ENCODE measurements at regions not wholly inside any gene's neighbourhood (a gene's known extent, or its start where the extent isn't known, plus 50 kb on each side); places are given as distances from the start of the nearest gene placed in this dataset.
A peak's percentile ranks its signal among the peaks of the same experiment; 100 is the strongest.
"Not testable (repeated sequence)": the region's sequence is repeated elsewhere in the genome, so short reads cannot be mapped to it uniquely, and the experiment has no call there.

DNA sequence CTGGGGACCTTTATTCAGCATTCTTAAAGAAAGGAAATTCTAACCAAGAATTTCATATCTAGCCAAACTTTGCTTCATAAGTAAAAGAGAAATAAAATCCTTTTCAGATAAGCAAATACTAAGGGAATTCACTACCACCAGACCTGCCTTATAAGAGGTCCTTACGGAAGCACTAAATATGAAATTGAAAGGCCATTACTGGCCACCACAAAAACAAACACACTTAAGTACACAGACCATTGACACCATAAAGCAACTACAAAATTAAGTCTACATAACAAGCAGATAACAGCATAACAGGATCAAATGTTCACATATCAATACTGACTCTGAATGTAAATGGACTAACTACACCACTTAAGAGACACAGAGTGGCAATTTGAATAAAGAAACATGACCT lies 361.4 kb upstream of the POU5F2 start:
- DNase-seq (ENCODE audit: low read depth, low spot score), result no peak

DNA sequence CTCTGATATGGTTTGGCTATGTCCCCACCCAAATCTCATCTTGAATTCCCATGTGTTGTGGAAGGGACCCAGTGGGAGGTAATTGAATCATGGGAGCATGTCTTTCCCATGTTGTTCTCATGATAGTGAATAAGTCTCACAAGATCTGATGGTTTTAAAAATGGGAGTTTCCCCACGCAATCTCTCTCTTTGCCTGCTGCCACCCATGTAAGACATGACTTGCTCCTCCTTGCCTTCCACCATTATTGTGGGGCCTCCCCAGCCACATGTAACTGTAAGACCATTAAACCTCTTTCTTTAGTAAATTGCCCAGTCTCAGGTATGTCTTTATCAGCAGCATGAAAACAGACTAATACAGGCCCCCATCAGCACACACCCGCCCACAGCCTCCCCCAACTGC lies 356.0 kb upstream of the POU5F2 start:
- DNase-seq (ENCODE audit: low read depth, low spot score), result not testable (repeated sequence)

DNA sequence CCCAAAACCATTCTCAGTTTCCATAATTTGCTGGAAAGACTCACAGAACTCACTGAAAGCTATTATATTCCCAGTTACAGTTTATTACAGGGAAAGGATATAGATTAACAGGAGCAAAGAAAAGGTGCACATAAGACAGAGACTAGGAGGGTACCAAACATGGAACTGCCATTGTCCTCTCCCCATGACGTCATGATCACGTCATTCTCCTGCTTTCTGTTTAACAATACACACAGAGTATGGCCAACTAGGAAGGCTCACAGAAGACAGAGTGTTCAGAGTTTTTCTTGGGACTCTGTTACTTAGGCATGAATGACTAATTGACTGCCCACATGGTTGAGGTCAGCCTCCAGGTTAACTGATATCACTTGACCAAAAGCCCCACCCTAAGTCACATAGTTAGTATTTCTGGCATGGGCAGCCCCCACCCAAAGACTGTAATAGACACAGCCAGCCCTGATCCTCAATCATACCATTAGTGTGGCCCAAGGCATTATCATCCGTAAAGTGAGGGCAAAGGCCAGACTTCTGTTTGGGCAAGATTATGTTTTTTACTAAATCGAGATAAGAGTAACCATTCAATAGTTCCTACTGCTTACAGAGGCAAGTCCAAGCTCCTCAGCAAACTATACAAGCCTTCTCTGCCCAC lies 353.5 kb upstream of the POU5F2 start:
- DNase-seq (ENCODE audit: low read depth, low spot score), result no peak

DNA sequence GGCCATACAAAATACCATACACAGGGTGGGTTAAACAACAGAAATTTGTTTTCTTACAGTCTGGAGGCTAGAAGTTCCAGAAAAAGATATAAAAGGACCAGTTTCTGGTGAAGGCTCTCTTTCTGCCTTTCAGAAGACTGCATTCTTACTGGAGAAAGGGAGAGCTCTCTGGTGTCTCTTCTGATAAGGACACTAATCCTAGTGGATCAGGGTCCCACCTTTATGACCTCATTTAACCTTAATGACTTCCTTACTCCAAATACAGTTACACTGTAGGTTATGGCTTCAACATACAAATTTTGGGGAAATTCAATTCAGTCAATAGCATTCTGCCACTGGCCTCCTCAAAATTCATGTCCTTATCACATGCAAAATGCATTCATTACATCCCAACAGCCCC lies 351.9 kb upstream of the POU5F2 start:
- DNase-seq (ENCODE audit: low read depth, low spot score), result no peak

DNA sequence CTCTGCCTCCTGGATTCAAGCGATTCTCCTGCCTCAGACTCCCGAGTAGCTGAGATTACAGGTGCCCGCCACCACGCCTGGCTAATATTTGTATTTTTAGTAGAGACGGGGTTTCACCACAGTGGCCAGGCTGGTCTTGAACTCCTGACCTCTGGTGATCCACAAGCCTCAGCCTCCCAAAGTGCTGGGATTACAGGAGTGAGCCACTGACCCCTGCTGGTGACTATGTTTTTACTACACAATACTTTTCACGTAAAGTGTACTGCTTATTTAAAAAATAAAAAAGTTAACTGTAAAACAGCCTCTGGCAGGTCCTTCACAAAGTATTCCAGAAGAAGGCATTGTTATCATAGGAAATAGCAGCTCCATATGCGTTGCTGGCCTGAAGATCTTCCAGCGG lies 345.2 kb upstream of the POU5F2 start:
- not testable (repeated sequence) for DNase-seq (ENCODE audit: low read depth, low spot score)

DNA sequence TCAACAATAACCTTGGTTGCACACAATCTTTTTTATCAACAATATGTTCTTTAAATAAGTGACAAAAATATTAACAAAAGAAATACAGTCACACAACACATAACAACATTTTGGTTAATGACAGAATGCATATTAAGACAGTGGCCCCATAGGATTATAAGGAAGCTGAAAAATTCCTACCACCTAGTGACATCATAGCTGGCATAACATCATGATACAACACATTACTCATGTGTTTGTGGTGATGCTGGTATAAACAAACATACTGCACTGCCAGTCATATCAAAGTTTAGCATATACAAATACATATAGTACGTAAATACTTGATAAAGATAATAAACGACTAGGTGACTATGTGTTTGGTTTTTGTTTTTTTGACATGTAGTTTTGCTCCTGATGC lies 344.8 kb upstream of the POU5F2 start:
- DNase-seq (ENCODE audit: low read depth, low spot score), result no peak

DNA sequence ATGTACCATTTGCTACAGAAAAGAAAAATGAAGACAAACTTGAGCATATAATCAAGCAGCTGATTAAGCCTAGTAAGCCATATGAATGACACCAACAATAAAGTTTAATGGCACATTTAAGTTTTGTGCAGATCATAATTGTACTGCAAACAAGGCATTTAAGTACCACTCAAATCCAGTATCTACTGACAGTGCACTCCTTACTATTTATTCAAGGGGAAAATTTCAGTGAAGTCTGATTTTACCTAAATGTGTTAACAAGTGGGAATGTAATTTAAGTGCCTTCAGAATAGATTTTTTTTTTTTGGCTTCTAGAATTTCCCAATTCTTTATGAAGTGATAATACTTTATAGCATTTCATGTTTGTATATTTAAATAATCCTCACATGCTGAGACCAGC lies 341.0 kb upstream of the POU5F2 start:
- DNase-seq (ENCODE audit: low read depth, low spot score), result no peak

DNA sequence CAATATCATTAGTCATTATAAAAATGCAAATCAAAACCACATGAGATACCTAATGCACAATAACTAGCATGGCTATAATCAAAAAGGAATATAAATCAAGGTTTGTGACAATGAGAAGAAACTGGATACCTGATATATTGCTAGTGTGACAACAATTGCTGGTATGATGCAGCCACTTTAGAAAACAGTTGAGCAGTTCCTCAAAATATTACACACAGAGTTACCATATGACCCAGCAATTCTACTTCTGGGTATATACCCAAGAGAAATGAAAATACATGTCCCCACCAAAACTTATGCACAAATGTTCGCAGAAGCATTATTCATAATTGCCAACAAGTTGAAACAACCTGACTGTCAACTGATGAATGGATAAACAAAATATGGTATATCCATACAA lies 339.7 kb upstream of the POU5F2 start:
- no peak for DNase-seq (ENCODE audit: low read depth, low spot score)

DNA sequence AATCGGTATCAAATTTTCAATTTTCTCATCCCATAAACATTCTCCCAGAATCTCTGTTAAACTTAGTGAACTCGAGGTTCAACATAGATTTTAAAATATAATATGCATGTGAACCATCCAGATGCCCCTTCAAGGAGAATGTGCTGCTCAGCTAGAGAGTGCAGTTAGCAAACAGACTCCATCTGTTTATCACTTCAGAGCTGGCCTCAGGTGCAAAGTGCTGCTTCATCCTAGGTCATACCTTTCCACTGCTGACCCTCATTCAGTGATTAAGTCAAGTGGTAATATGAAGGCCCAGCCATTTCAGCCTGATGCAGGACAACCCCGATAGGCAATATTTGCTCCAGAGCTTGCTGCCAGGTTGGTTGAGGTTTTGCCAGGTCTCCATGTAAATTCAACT lies 339.0 kb upstream of the POU5F2 start:
- no peak for DNase-seq (ENCODE audit: low read depth, low spot score)

DNA sequence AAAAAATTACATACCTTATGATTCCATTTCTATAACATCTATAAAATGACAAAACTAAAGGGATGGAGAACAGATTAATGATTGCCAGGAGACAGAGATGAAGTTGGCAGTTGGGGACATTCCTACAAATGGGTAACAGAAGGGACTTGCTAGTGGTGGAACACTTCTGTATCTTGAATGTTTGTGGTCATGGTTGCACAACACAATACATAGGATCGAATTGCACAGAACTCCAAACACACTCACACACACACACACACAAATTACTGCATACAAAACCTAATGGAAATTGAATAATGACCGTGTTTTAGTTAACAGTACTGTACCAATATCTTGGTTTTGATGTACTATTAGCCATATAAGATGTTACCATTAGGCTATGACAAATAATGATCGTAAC lies 330.7 kb upstream of the POU5F2 start:
- no peak for DNase-seq (ENCODE audit: low read depth, low spot score)

DNA sequence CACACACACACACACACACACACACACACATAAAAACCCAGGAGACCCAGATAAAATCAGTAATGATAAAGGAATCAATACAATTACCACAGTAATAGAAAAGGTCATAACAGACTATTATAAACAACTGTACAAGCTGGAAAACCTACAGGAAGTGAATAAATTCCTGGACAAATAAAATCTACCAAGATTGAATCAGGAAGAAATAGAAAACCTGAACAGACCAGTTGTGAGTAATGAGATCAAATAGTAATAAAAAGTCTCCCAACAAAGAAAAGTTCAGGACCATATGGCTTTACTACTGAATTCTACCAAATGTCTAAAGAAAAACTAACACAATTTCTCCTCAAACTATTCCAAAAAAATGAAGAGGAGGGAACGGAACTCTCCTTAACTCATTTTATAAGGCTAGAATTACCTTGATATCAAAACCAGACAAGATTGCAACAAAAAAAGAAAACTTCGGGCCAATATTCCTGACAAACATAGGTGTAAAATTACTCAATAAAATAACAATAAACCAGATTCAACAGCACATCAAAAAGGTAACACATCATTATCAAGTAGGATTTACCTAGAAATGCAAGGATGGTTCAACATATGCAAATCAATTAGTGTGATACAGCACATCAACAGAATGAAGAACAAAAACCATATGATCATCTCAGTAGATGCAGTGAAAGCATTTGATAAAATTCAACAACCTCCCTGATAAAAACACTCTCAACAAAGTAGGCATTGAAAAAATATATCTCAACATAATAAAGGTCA lies 325.2 kb upstream of the POU5F2 start:
- no peak for DNase-seq (ENCODE audit: low read depth, low spot score)

DNA sequence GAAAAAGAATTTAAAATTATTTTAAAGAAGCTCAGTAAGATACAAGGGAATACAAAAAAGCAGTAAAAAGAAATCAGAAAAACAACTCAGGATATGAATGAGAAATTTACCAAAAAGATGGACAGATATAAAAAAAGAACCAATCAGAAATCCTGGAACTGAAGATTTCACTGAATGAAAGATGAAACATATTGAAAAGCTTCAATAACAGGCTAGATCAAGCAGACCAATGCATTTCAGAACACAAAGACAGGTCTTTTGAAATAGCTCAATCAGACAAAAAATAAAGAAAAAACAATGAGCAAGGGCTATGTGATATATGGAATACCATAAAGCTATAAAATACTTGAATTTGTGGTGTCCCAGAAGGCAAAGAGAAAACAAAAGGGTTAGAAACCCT lies 322.6 kb upstream of the POU5F2 start:
- DNase-seq (ENCODE audit: low read depth, low spot score), result no peak

DNA sequence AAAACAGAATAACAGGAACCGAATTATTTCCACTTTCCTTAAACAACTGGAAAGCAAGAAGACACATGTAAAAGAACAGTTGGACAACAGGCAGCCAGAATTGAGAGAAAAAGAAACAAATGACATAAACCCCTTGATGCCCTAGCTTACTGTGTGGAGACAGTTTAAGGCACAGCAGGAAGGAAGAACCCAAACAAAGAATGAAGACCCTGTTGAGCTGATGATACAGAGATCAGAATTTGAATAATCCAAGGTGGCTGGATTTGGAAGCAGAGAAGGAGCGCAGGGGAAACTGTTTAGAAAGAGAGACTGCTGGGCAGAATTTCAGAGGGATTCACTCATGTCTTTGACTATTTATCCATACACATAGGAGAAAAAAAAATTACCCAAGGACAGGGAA lies 316.3 kb upstream of the POU5F2 start:
- peak; percentile 20 for DNase-seq (ENCODE audit: low read depth, low spot score)

DNA sequence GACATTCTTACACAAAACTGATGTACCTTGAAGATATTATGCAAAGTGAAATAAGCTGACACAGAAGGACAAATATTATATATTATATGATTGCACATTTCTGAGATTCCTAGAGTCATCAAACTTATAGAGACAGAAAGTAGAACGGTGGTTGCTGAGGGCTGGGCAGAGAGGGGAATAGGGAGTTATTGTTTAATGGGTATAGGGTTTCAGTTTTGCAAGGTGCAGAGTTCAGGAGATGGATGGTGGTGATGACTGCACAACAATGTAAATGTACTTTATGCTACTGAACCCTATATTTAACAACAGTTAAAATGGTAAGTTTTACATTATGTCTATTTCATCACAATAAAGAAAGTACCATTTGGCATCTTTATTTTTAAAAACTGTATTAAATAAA lies 315.8 kb upstream of the POU5F2 start:
- DNase-seq (ENCODE audit: low read depth, low spot score), result no peak

DNA sequence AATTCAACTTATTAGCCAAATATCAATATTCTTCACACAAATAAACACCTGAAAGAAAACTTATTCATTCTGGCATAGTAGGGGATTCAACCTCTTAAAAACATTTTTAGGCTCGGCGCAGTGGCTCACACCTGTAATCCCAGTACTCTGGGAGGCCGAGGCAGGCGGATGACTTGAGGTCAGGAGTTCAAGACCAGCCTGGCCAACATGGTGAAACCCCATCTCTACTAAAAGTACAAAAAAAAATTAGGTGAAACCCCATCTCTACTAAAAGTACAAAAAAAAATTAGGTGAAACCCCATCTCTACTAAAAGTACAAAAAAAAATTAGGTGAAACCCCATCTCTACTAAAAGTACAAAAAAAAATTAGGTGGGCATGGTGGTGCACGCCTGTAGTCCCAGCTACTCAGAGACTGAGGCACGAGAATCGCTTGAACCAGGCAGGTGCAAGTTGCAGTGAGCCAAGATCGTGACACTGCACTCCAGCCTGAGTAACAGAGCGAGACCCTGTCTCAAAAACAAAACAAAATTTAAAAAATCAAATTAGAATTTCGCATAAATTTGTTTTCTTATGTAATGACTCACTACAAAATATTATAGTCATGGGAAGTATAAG lies 308.0 kb upstream of the POU5F2 start:
- not testable (repeated sequence) for DNase-seq (ENCODE audit: low read depth, low spot score)

DNA sequence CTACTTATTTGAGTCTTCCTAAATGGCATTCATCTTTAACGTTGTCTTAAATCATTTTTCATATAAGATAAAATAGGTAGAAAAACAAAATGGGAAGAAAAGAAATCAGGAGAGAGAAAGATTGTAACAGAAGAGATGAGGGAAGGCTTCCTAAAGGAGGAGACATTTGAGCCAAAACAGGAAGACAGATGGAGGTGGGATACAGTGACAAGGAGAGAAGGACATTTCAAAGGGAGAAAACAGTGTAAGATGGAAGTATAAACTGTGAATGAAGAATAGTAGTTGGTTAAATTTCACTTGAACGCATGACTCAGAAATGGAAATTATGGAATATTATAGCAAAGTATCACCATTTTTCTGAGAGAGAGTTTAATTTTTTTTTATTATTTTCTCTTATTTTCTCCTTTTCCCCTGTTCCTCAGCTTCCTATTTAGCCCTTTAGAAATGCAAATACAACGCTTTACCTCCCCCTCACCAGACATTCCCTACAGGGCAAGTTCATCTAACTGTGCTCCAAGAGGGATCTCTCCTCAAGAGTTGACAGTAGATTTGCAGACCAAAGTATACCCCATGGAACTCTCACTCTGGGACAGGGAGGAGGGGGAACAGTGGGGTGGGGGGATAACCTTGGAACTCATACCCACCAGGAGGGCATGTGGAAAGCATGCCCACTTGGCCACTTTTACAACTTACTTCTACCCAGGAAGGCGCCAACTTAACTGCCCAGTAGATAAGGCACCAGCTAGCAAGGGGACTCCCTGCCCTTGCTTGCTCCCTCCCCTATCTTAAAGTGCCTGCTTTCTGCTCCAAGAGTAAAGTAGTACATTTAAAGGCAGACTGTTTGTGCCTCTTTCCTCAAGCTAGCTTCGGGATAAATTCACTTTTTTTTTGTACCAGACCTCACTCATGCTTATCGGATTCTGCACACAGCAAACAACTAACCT lies 304.7 kb upstream of the POU5F2 start:
- DNase-seq (ENCODE audit: low read depth, low spot score), result no peak

DNA sequence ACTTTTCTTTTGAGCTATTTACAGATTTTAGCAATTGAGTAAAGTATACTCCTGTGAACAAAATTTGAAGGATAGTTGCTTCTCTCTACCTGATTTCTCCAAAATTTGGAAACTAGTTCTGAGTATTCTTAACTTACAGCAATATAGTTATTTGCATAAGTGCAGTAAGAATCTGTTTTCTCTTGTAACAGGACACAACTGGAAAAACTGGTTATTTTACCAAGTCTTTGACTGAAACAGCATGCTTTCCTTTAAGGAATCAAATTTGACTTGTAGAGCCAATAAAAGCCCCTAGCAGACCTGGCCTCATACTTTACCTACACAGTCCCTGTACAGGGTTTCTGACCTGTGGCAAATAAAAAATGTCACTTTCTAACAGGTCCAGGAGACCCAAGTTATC lies 301.9 kb upstream of the POU5F2 start:
- no peak for DNase-seq (ENCODE audit: low read depth, low spot score)

DNA sequence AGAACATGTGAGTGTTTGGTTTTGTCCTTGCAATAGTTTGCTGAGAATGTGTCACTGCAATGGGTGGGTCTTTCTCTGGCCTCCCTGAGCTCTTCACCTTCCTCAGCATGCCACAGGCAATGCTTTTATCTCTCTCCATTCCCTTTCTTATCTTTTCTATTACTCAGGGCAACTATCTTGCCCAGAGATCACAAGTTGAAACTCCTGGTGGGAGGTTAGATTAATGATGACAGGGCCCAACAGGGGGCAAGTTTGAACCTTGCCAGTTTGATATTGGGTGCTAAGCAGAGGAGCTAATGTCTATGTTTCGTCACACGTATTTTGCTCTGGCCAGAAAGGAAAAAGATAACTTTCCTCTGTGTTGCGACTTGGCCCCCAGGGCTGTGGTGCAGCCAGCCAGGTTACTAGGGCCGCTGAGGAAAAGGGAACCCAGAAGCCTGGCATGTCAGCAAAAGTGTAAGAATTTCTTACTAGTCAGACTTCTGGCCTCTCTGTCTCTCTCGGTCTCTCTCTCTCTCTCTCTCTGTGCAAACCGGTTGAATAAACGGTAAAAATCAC lies 299.3 kb upstream of the POU5F2 start:
- no peak for DNase-seq (ENCODE audit: low read depth, low spot score)

DNA sequence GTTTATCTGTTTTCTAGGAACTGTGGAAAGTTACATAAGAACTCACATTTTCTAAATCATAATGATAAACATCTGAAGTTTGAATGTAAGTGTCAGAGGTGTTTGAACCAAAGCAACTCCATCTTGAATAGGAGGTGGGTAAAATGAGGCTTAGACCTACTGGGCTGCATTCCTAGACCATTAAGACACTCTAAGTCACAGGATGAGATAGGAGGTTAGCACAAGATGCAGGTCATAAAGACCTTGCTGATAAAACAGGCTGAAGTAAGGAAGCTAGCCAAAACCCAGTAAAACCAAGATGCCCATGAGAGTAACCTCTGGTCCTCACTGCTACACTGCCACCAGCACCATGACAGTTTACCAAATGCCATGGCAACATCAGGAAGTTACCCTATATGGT lies 297.7 kb upstream of the POU5F2 start:
- no peak for DNase-seq (ENCODE audit: low read depth, low spot score)

DNA sequence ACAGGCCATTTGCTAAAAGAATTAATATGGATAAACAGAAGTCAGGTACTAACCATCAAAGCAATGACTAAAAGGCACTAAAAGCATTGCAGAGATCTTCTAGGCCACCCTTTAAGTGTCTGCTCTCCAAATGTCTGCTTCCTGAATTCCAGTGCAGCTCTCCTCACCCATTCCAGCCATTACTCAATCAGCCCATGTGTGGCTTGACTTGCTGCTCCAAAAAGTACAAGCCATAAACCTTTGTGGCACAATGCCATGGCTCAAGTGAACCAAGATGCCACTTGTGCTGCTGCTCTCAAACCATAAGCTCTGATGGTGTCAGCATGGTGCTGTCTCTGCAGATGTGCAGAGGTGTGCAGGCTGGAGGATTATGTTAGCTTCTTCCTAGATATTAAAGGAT lies 290.2 kb upstream of the POU5F2 start:
- DNase-seq (ENCODE audit: low read depth, low spot score), result no peak

DNA sequence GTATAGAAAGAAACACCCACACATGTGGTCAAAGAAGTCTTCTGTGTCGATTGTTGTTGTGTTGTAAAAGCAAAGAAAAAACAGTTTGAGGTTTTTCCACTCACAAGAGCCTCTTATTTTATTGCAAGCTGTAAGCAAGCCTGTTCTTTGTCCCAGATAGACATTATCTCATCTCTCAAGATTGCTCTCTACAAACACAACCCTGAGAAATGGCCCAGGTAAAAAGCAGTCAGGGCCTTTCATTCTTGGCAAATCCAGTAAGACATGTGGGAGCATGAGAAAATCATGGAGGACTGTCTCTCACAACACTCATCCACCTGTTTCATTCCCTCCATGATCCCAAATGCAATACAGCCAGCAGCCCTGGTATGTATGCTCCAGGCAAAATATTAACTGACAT lies 286.6 kb upstream of the POU5F2 start:
- DNase-seq (ENCODE audit: low read depth, low spot score), result no peak

DNA sequence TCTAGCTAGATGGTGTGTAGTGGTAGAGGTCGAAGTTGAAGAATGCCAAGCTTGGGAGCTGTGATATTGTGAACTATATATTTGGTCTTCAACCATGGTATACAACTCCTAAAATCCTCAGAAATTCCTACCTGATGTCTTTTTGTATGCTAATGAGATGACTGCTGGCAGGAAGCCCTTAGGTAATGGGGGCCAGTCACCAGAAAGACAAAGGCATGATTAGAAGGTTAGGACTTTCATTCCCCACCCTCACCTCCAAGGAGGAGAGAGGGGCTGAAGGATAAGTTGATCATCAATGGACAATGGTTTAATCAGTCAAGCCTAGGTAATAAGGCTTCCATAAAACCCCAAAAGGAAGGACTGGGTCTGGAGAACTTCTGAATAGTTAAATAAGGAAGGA lies 285.7 kb upstream of the POU5F2 start:
- DNase-seq (ENCODE audit: low read depth, low spot score), result no peak
